Mesendoderm (in vitro differentiated cells): ENCODE measurements at regions not wholly inside any gene's neighbourhood (a gene's known extent, or its start where the extent isn't known, plus 50 kb on each side); places are given as distances from the start of the nearest gene placed in this dataset.

Experiments used
- DNase-seq: peaks from one replicate; pipeline ENCODE4 v3.0.0; 2013
- H2AK5ac ChIP-seq: 2 replicates; pipeline ENCODE4 v1.6.1; 2013; ENCODE audit warnings: low read length, inconsistent platforms
- H2BK120ac ChIP-seq: 2 replicates; pipeline ENCODE4 v1.6.1; 2013; ENCODE audit warnings: low read depth, mild to moderate bottlenecking, low read length, moderate library complexity, mixed read lengths
- H2BK15ac ChIP-seq: replicated peaks from 2 replicates; pipeline ENCODE4 v1.6.1; 2013; ENCODE audit warnings: low read depth, mild to moderate bottlenecking, moderate library complexity
- H2BK5ac ChIP-seq: 2 replicates; pipeline ENCODE4 v1.6.1; 2013; ENCODE audit warnings: low read length, inconsistent platforms
- H3K18ac ChIP-seq: 2 replicates; pipeline ENCODE4 v1.6.1; 2013; ENCODE audit warnings: mild to moderate bottlenecking, low read length, mixed read lengths
- H3K23ac ChIP-seq: one replicate; pipeline ENCODE4 v1.6.1; 2013; ENCODE audit warnings: low read length
- H3K27ac ChIP-seq: 2 replicates; pipeline ENCODE4 v1.5.1; 2013; ENCODE audit warnings: low read depth, mild to moderate bottlenecking, inconsistent platforms, low read length, moderate library complexity
- H3K27me3 ChIP-seq: 2 replicates; pipeline ENCODE4 v1.6.1; 2013; ENCODE audit warnings: low read length, control low read depth, mild to moderate bottlenecking, inconsistent platforms; ENCODE audit not compliant: insufficient read depth, poor library complexity
- H3K36me3 ChIP-seq: 2 replicates; pipeline ENCODE4 v1.6.1; 2013; ENCODE audit warnings: low read length, inconsistent platforms; ENCODE audit not compliant: control insufficient read depth, insufficient read depth
- H3K4ac ChIP-seq: one replicate; pipeline ENCODE4 v1.6.1; 2013; ENCODE audit warnings: low read depth, mild to moderate bottlenecking, low read length, moderate library complexity
- H3K4me1 ChIP-seq: 2 replicates; pipeline ENCODE4 v1.6.1; 2013; ENCODE audit warnings: low read depth, low read length, inconsistent platforms; ENCODE audit not compliant: control insufficient read depth
- H3K4me2 ChIP-seq: 2 replicates; pipeline ENCODE4 v1.6.1; 2013; ENCODE audit warnings: low read length
- H3K4me3 ChIP-seq: 2 replicates; pipeline ENCODE4 v1.5.1; 2013; ENCODE audit warnings: mild to moderate bottlenecking, low read length
- H3K56ac ChIP-seq: one replicate; pipeline ENCODE4 v1.6.1; 2013; ENCODE audit warnings: low read length
- H3K79me1 ChIP-seq: 2 replicates; pipeline ENCODE4 v1.6.1; 2013; ENCODE audit warnings: low read length, inconsistent platforms
- H3K79me2 ChIP-seq: 2 replicates; pipeline ENCODE4 v1.6.1; 2013; ENCODE audit warnings: mild to moderate bottlenecking, low read length; ENCODE audit not compliant: control insufficient read depth, insufficient read depth
- H3K9ac ChIP-seq: 2 replicates; pipeline ENCODE4 v1.6.1; 2013; ENCODE audit warnings: low read length, inconsistent platforms
- H4K5ac ChIP-seq: one replicate; pipeline ENCODE4 v1.6.1; 2013; ENCODE audit warnings: low read length
- H4K8ac ChIP-seq: one replicate; pipeline ENCODE4 v1.6.1; 2013; ENCODE audit warnings: low read depth, mild to moderate bottlenecking, control low read depth, low read length, moderate library complexity
- WGBS: extraction: QIAGEN DNeasy Blood & Tissue Kit; methylation state at CpG from one replicate; pipeline ENCODE4 v1.1.7; 2013; ENCODE audit warnings: low lambda C conversion rate, missing lambda C conversion rate; ENCODE audit not compliant: insufficient coverage; ENCODE audit errors: extremely low coverage; 5-methylcytosine and 5-hydroxymethylcytosine counted together

DNA sequence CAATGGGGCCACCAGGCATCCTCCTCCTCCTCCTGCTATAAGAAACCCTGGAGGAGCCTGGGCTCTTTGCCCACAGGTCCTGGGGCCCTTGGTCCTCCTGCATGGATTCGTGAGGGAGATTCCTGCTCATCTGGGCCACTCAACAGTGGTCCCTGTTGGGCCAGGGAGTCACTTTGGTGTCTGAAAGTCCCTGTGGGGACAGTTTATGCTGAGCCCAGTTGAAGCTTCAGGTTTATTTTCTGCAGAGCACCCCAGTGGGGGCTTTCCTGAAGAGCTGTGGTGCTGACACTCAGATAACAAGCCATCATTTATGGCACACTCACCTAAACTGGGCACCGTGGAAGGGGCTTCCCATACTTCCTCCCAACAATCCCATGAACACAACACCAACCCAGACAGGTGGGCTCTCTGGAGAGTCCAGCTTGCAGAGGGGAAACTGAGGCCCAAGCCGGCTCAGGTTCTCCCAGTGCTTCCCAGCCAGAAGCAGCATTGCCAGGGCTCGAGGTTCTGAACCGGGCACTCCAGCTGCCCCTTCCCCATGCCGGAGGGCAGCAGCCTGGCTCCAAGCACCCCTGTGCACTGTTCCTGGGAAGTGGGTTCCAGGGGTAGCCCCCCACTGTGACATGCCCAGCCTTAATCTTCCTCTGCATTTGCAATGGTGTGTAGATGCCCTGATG is 91.3 kb downstream of the MYEOV start:
- H3K9ac ChIP-seq, result no peak overlapping the region
- H3K56ac ChIP-seq, result no peak overlapping the region
- H3K4ac ChIP-seq, result no peak overlapping the region
- no peak overlapping the region for H2AK5ac ChIP-seq
- WGBS, result no CpG with 5 or more reads among the region's 6 CpGs
- H3K36me3 ChIP-seq, result no peaks in the 10 kb centered on the region
- no peak overlapping the region for H4K5ac ChIP-seq
- no peaks in the 10 kb centered on the region for H3K27me3 ChIP-seq
- no peak overlapping the region for H2BK5ac ChIP-seq
- DNase-seq, result no peak
- no peak overlapping the region for H3K27ac ChIP-seq
- no peaks in the 10 kb centered on the region for H3K79me2 ChIP-seq
- H3K23ac ChIP-seq, result no peak overlapping the region
- H4K8ac ChIP-seq, result no peak overlapping the region
- no peaks in the 10 kb centered on the region for H3K4me1 ChIP-seq
- no peak overlapping the region for H3K4me3 ChIP-seq
- no peak overlapping the region for H3K4me2 ChIP-seq
- H2BK120ac ChIP-seq, result no peak overlapping the region
- no peak overlapping the region for H2BK15ac ChIP-seq
- no peak overlapping the region for H3K18ac ChIP-seq
- H3K79me1 ChIP-seq, result no peaks in the 10 kb centered on the region

DNA sequence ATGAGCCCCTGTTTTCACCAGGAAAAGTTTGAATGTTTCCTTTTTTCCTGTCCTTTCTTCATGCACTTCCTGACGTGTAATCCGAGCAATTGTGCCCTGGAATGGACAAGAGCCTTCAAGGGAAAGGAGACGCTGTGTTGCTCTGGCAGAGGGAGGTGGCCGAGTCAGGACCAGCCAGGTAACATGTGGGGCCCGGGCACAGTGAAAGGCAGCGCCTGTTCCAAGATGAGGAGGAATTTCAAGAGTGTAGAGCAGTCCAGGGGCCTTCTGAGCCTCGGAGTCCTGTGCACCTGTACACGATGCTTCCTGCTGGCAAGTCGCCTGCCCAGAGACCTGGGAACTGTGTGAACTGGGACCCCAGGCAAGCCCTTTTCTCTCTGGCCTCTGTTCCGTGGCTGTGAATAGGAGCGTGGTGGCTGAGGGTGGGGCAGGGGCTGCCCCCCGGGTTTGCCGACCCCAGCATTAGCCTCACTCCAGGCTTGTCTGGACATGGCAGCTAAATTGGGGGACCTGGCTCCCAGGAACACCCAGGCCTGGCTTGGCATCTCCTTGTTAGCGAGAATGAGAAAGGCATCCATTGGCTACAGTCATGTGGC is 92.0 kb downstream of the MYEOV start:
- H2BK120ac ChIP-seq, result no peak overlapping the region
- H3K79me2 ChIP-seq, result no peaks in the 10 kb centered on the region
- WGBS, result no CpG with 5 or more reads among the region's 14 CpGs
- H4K5ac ChIP-seq, result no peak overlapping the region
- no peak overlapping the region for H2AK5ac ChIP-seq
- H3K4ac ChIP-seq, result no peak overlapping the region
- no peak overlapping the region for H3K4me2 ChIP-seq
- no peak overlapping the region for H3K56ac ChIP-seq
- H3K79me1 ChIP-seq, result no peaks in the 10 kb centered on the region
- no peak overlapping the region for H3K4me3 ChIP-seq
- H3K18ac ChIP-seq, result no peak overlapping the region
- H3K23ac ChIP-seq, result no peak overlapping the region
- no peaks in the 10 kb centered on the region for H3K27me3 ChIP-seq
- no peak overlapping the region for H2BK5ac ChIP-seq
- H3K4me1 ChIP-seq, result no peaks in the 10 kb centered on the region
- H2BK15ac ChIP-seq, result no peak overlapping the region
- no peak overlapping the region for H4K8ac ChIP-seq
- H3K9ac ChIP-seq, result no peak overlapping the region
- H3K36me3 ChIP-seq, result no peaks in the 10 kb centered on the region
- DNase-seq, result no peak
- no peak overlapping the region for H3K27ac ChIP-seq

DNA sequence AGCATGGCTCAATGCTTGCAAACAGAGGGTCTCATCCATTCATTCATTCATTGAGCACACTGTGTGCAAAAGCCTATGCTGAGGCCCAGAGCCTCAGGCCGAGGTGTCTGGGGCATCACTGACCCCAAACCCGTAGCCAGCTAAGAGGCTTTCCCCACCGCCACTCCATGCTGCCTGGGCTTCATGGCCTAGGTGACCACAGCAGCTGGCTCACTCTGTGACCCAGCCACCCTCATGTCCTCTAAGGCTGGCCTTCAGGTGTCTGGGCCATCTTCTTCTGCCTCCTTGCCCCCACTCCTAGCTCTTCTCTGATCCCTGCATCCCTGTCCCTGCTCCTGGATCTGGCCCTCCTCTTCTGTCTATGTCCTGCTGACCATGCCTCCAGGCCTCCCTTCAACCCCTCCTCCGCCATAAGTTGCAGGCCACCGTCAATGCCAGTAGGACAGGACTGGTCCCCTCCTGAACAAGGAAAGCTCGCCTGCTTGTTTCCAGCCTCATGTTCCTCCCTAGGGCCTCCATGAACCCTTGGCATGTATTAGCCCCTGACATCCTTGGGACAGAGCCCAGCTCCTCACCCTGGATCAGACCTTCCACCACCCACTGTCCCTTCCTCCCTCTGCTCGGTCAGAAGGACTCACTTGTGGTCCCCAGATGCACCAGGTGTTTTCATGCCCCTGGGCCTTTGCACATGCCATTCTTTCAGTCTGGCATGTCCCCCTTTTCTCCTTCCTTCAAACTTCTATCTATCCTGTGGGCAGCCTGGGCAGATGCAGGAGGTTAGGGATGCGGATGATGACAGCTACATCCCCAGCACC is 92.8 kb downstream of the MYEOV start:
- Histone ChIP-seq H3K23ac (no peak overlapping the region), H2BK5ac (no peak overlapping the region), H2BK15ac (no peak overlapping the region), H3K4ac (no peak overlapping the region), H3K4me3 (no peak overlapping the region), H4K5ac (no peak overlapping the region), H3K18ac (no peak overlapping the region), H3K27me3 (no peaks in the 10 kb centered on the region), H4K8ac (no peak overlapping the region), H3K36me3 (no peaks in the 10 kb centered on the region), H3K56ac (no peak overlapping the region), H3K9ac (no peak overlapping the region), H2AK5ac (no peak overlapping the region), H3K79me1 (no peaks in the 10 kb centered on the region), H3K79me2 (no peaks in the 10 kb centered on the region), H3K4me1 (no peaks in the 10 kb centered on the region), H2BK120ac (no peak overlapping the region), H3K4me2 (no peak overlapping the region), H3K27ac (no peak overlapping the region)
- WGBS, result no CpG with 5 or more reads among the region's 8 CpGs
- DNase-seq, result no peak

DNA sequence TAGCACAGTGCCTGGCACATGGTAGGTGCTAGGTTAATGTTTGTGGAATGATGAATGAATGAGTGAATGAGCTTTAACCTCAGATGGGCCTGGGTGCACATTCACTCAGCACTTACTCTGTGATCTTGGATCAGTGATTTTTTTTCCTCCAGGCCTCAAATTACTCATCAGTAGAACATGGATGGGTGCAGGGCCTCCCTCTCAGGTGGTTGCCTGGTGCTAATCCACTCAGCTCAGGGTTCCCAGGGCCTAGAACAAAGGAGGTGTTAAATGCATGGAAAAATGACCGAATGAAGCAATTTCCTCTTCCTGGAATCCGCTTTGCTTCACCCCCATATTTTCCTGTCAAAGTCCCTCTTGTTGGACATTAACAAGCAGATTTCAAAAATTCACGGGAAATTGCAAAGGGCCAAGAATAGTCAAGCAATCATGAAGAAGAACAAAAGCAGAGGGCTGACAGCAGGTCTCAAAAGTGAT is 93.5 kb downstream of the MYEOV start:
- H3K4me1 ChIP-seq, result no peaks in the 10 kb centered on the region
- H3K4ac ChIP-seq, result no peak overlapping the region
- H2AK5ac ChIP-seq, result no peak overlapping the region
- H4K8ac ChIP-seq, result no peak overlapping the region
- H3K56ac ChIP-seq, result no peak overlapping the region
- no peak overlapping the region for H3K23ac ChIP-seq
- no peak overlapping the region for H2BK5ac ChIP-seq
- H3K36me3 ChIP-seq, result no peaks in the 10 kb centered on the region
- peak; percentile 25 for DNase-seq
- H2BK15ac ChIP-seq, result no peak overlapping the region
- no peak overlapping the region for H3K27ac ChIP-seq
- WGBS, result no CpG with 5 or more reads among the region's 3 CpGs
- no peaks in the 10 kb centered on the region for H3K27me3 ChIP-seq
- H3K18ac ChIP-seq, result no peak overlapping the region
- H4K5ac ChIP-seq, result no peak overlapping the region
- H3K4me3 ChIP-seq, result no peak overlapping the region
- H3K79me2 ChIP-seq, result no peaks in the 10 kb centered on the region
- H3K9ac ChIP-seq, result no peak overlapping the region
- H3K4me2 ChIP-seq, result no peak overlapping the region
- H2BK120ac ChIP-seq, result no peak overlapping the region
- H3K79me1 ChIP-seq, result no peaks in the 10 kb centered on the region

DNA sequence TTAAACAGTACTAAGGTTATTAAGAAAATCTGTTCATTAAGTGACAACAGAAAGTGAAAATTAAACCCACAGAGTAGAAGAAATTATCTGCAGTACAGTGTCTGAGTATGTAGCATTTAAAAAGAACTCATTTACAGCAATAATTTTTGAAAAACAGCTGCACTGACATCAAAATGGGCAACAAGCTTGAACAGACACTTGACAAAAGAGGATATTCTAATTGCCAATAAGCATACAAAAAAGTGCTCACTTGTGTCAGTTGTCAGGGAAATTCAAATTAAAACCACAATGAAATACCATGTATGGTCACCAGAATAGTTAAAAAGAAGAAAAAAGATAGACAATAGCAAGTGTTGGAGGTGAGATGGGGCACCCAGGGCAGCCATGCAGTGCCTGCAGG is 93.3 kb upstream of the LINC01488 start:
- H3K18ac ChIP-seq, result no peak overlapping the region
- no peak overlapping the region for H2AK5ac ChIP-seq
- H3K27me3 ChIP-seq, result no peaks in the 10 kb centered on the region
- H3K4ac ChIP-seq, result no peak overlapping the region
- H2BK5ac ChIP-seq, result no peak overlapping the region
- no peaks in the 10 kb centered on the region for H3K79me1 ChIP-seq
- H3K4me3 ChIP-seq, result no peak overlapping the region
- no peak overlapping the region for H3K56ac ChIP-seq
- H2BK120ac ChIP-seq, result no peak overlapping the region
- H3K36me3 ChIP-seq, result no peaks in the 10 kb centered on the region
- no peak overlapping the region for H3K23ac ChIP-seq
- no peaks in the 10 kb centered on the region for H3K4me1 ChIP-seq
- no peak overlapping the region for H3K9ac ChIP-seq
- H2BK15ac ChIP-seq, result no peak overlapping the region
- no peak overlapping the region for H3K27ac ChIP-seq
- no peak for DNase-seq
- H3K4me2 ChIP-seq, result no peak overlapping the region
- no peak overlapping the region for H4K5ac ChIP-seq
- no peaks in the 10 kb centered on the region for H3K79me2 ChIP-seq
- H4K8ac ChIP-seq, result no peak overlapping the region
